Neural crest cell (in vitro differentiated cells): ENCODE measurements at regions not wholly inside any gene's neighbourhood (a gene's known extent, or its start where the extent isn't known, plus 50 kb on each side); places are given as distances from the start of the nearest gene placed in this dataset.

Experiments
- DNase-seq: peaks from one replicate; pipeline ENCODE4 v3.0.0; 2021; ENCODE audit warnings: low read depth, mixed read lengths, low spot score
- H3K27ac Mint-ChIP-seq: one replicate; pipeline ENCODE4 v1.8.0; 2021; ENCODE audit warnings: mild to moderate bottlenecking, mixed read lengths; ENCODE audit not compliant: unreplicated experiment
- H3K27me3 Mint-ChIP-seq: 2 replicates; pipeline ENCODE4 v1.8.0; 2021; ENCODE audit warnings: low read depth, mild to moderate bottlenecking, mixed read lengths
- H3K36me3 Mint-ChIP-seq: 2 replicates; pipeline ENCODE4 v1.8.0; 2021; ENCODE audit warnings: low read depth, mild to moderate bottlenecking, mixed read lengths
- H3K4me1 Mint-ChIP-seq: 2 replicates; pipeline ENCODE4 v1.8.0; 2021; ENCODE audit warnings: mixed read lengths
- H3K4me3 Mint-ChIP-seq: one replicate; pipeline ENCODE4 v1.8.0; 2021; ENCODE audit warnings: mild to moderate bottlenecking, mixed read lengths
- H3K9me3 Mint-ChIP-seq: 2 replicates; pipeline ENCODE4 v1.8.0; 2021; ENCODE audit warnings: mixed read lengths
- CTCF ChIP-seq: fragments of 200-600 bp; sonication (generic); conservative IDR thresholded peaks from 2 replicates; pipeline ENCODE4 v1.5.0; 2021; ENCODE audit warnings: antibody characterized with exemption, mild to moderate bottlenecking

GRCh38 chr9:31071606-31072286, 1312.7 kb upstream of the ACO1 start:
- no peak for DNase-seq
- Mint-ChIP-seq H3K9me3 (peaks cover 3% of the 10 kb centered on the region), H3K27me3 (no peaks in the 10 kb centered on the region), H3K4me1 (no peaks in the 10 kb centered on the region), H3K27ac (no peak overlapping the region), H3K36me3 (no peaks in the 10 kb centered on the region), H3K4me3 (no peak overlapping the region)
- no peak for TF ChIP-seq CTCF

- no peaks in the 10 kb centered on the region for H3K4me1 Mint-ChIP-seq
- TF ChIP-seq CTCF: no peak
- H3K36me3 Mint-ChIP-seq: no peaks in the 10 kb centered on the region
- H3K27ac Mint-ChIP-seq: no peak overlapping the region
- H3K4me3 Mint-ChIP-seq: no peak overlapping the region
- no peaks in the 10 kb centered on the region for H3K27me3 Mint-ChIP-seq
- no peak for DNase-seq
- peaks cover 4% of the 10 kb centered on the region for H3K9me3 Mint-ChIP-seq
These were observed 1306.3 kb upstream of the ACO1 start for GRCh38 chr9:31078175-31078574.

GRCh38 chr9:31084350-31084749, 1300.1 kb upstream of the ACO1 start:
- Mint-ChIP-seq H3K27me3 (no peaks in the 10 kb centered on the region), H3K4me1 (no peaks in the 10 kb centered on the region), H3K27ac (no peak overlapping the region), H3K9me3 (no peaks in the 10 kb centered on the region), H3K4me3 (no peak overlapping the region), H3K36me3 (no peaks in the 10 kb centered on the region)
- no peak for DNase-seq
- no peak for TF ChIP-seq CTCF

GRCh38 chr9:31089549-31090221, 1294.8 kb upstream of the ACO1 start:
- Mint-ChIP-seq H3K36me3 (no peaks in the 10 kb centered on the region), H3K9me3 (no peaks in the 10 kb centered on the region), H3K27ac (no peak overlapping the region), H3K4me1 (no peaks in the 10 kb centered on the region), H3K4me3 (no peak overlapping the region), H3K27me3 (no peaks in the 10 kb centered on the region)
- TF ChIP-seq CTCF: no peak
- no peak for DNase-seq

DNA sequence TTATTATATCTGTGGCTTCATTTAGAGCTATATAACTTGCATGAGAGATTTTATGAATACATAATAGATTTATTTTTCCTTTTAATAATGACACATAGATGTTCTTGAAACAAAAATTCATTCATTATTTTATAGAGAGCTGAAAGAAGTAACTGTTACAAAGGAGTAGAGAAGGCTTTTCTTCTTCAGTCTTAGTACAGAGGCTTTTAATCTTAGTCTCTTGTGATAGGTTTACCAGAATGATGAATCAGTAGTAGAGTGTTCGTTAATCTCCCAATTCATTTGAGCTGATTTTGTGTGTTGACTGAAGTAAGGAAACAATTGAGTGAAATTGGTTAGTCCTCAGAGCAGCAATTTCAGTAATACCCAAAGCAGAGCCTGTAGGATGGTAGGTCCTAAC, 1284.1 kb upstream of the ACO1 start:
- no peak overlapping the region for H3K27ac Mint-ChIP-seq
- no peaks in the 10 kb centered on the region for H3K36me3 Mint-ChIP-seq
- no peak for DNase-seq
- no peak for TF ChIP-seq CTCF
- H3K27me3 Mint-ChIP-seq: no peaks in the 10 kb centered on the region
- H3K9me3 Mint-ChIP-seq: no peaks in the 10 kb centered on the region
- no peaks in the 10 kb centered on the region for H3K4me1 Mint-ChIP-seq
- no peak overlapping the region for H3K4me3 Mint-ChIP-seq
